ENCODE measurements at regions not wholly inside any gene's neighbourhood (a gene's known extent, or its start where the extent isn't known, plus 50 kb on each side); places are given as distances from the start of the nearest gene placed in this dataset.

DNA sequence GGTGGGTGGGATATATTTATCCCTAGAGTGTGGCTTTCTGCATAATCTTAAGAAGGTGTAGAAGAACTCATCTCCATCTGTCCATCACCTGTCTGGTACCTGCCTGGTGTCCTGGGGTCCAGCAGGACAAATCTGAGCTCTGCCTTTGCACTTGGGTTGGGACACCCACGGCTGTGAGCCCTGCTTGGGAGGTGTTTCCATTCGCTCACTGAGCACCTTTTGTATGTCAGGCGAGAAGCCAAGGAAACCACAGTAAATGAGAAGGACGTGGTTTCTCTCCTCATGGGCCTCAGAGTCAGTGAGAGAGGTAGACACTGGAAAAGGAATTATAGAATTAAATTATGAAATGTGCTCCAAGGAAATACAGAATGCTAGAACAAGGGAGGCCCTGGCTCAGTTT lies 555.9 kb downstream of the MIAT start:
- no peak for TF ChIP-seq TAF1 (IDR thresholded peaks at IDR 0.05; ENCODE audit: borderline replicate concordance, insufficient read depth, low read length)
- no peak for TF ChIP-seq POLR2AphosphoS5 (IDR thresholded peaks at IDR 0.05; ENCODE audit: low read depth, low read length)
- no peak for TF ChIP-seq SIN3A (IDR thresholded peaks at IDR 0.05; ENCODE audit: borderline replicate concordance, insufficient read depth, low read length)
- no peak for TF ChIP-seq REST (IDR thresholded peaks at IDR 0.05; ENCODE audit: insufficient read depth in 1 of 2, low read depth in 2 of 2, low read length in 2 of 2)

All from PFSK-1 (cell line).